WTC11 (cell line): ENCODE measurements at regions not wholly inside any gene's neighbourhood (a gene's known extent, or its start where the extent isn't known, plus 50 kb on each side); places are given as distances from the start of the nearest gene placed in this dataset.

Source experiments
- ATAC-seq: fragments of 200-7000 bp; cut with Tn5 transposase; 2 replicates; pipeline ENCODE4 v1.10.0; 2021; ENCODE audit warnings: mild to moderate bottlenecking, moderate library complexity
- CTCF ChIA-PET: fragments of 300-600 bp; sonication (Branson Sonifier 250); formaldehyde crosslinking; loops from one replicate; lab custom pipeline; 2021; ENCODE audit warnings: antibody characterized with exemption; lab: Charles Lee
- POLR2A ChIA-PET: fragments of 350-600 bp; sonication (Branson Sonifier 250); formaldehyde crosslinking; loops from one replicate; lab custom pipeline; 2021; ENCODE audit warnings: antibody characterized with exemption; lab: Charles Lee
- DNase-seq: peaks from one replicate; pipeline ENCODE4 v3.0.0; 2021; ENCODE audit warnings: low spot score
- H3K27ac Mint-ChIP-seq: 2 replicates; pipeline ENCODE4 v1.8.0; 2021; ENCODE audit warnings: mixed read lengths
- H3K27me3 Mint-ChIP-seq: 2 replicates; pipeline ENCODE4 v1.8.0; 2021; ENCODE audit warnings: low read depth, mild to moderate bottlenecking, moderate library complexity, mixed read lengths
- H3K36me3 Mint-ChIP-seq: 2 replicates; pipeline ENCODE4 v1.8.0; 2021; ENCODE audit warnings: mixed read lengths
- H3K4me1 Mint-ChIP-seq: 2 replicates; pipeline ENCODE4 v1.8.0; 2022; ENCODE audit warnings: mixed read lengths
- H3K4me3 Mint-ChIP-seq: 2 replicates; pipeline ENCODE4 v1.8.0; 2021; ENCODE audit warnings: mild to moderate bottlenecking, moderate library complexity, mixed read lengths
- H3K9me3 Mint-ChIP-seq: 2 replicates; pipeline ENCODE4 v1.8.0; 2021; ENCODE audit warnings: mixed read lengths
- ATF6 ChIP-seq: sonication (generic); formaldehyde crosslinking; IDR thresholded peaks from 2 replicates; pipeline ENCODE4 v1.8.1; 2023; ENCODE audit warnings: mild to moderate bottlenecking, missing genetic modification reagents
- CBFB ChIP-seq: sonication (generic); formaldehyde crosslinking; IDR thresholded peaks from 2 replicates; pipeline ENCODE4 v1.8.1; 2022; ENCODE audit warnings: mild to moderate bottlenecking, low read depth, missing genetic modification reagents
- CREB1 ChIP-seq: sonication (generic); formaldehyde crosslinking; IDR thresholded peaks from 2 replicates; pipeline ENCODE4 v1.8.0; 2023; ENCODE audit warnings: mild to moderate bottlenecking, missing genetic modification reagents
- ELF4 ChIP-seq: sonication (generic); formaldehyde crosslinking; IDR thresholded peaks from 2 replicates; pipeline ENCODE4 v1.8.1; 2022; ENCODE audit warnings: low read depth, mild to moderate bottlenecking, moderate library complexity, missing genetic modification reagents
- FOXJ3 ChIP-seq: sonication (generic); formaldehyde crosslinking; IDR thresholded peaks from 2 replicates; pipeline ENCODE4 v1.9.0; 2021; ENCODE audit warnings: missing genetic modification reagents, mild to moderate bottlenecking, borderline replicate concordance
- GABPB1 ChIP-seq: sonication (generic); formaldehyde crosslinking; IDR thresholded peaks from 2 replicates; pipeline ENCODE4 v1.8.1; 2023; ENCODE audit warnings: mild to moderate bottlenecking, missing genetic modification reagents
- HMGA2 ChIP-seq: fragments of 250-450 bp; sonication (Bioruptor Pico); IDR thresholded peaks from 2 replicates; pipeline ENCODE4 v1.4.0; 2021; ENCODE audit warnings: mild to moderate bottlenecking, moderate library complexity
- IRF1 ChIP-seq: sonication (generic); formaldehyde crosslinking; IDR thresholded peaks from 2 replicates; pipeline ENCODE4 v1.8.0; 2023; ENCODE audit warnings: missing genetic modification reagents
- JUN ChIP-seq: sonication (generic); formaldehyde crosslinking; IDR thresholded peaks from 2 replicates; pipeline ENCODE4 v1.8.0; 2023; ENCODE audit warnings: mild to moderate bottlenecking, missing genetic modification reagents
- MXD4 ChIP-seq: fragments of 250-450 bp; sonication (Bioruptor Pico); IDR thresholded peaks from 2 replicates; pipeline ENCODE4 v1.8.0; 2021; ENCODE audit warnings: mild to moderate bottlenecking, moderate library complexity, borderline replicate concordance
- SMAD3 ChIP-seq: sonication (generic); formaldehyde crosslinking; IDR thresholded peaks from 2 replicates; pipeline ENCODE4 v1.8.0; 2022; ENCODE audit warnings: missing genetic modification reagents, mild to moderate bottlenecking, borderline replicate concordance
- STAT6 ChIP-seq: sonication (generic); formaldehyde crosslinking; conservative IDR thresholded peaks from 2 replicates; pipeline ENCODE4 v1.8.1; 2023; ENCODE audit warnings: mild to moderate bottlenecking, low read depth, missing genetic modification reagents, moderate library complexity
- USF1 ChIP-seq: sonication (generic); formaldehyde crosslinking; IDR thresholded peaks from 2 replicates; pipeline ENCODE4 v1.8.0; 2022; ENCODE audit warnings: mild to moderate bottlenecking, missing genetic modification reagents
- ZMAT4 ChIP-seq: fragments of 250-450 bp; sonication (Bioruptor Pico); IDR thresholded peaks from 2 replicates; pipeline ENCODE4 v1.9.0; 2021; ENCODE audit warnings: mild to moderate bottlenecking
- ZNF232 ChIP-seq: sonication (generic); formaldehyde crosslinking; IDR thresholded peaks from 2 replicates; pipeline ENCODE4 v1.8.0; 2022; ENCODE audit warnings: mild to moderate bottlenecking, missing genetic modification reagents
- ZNF532 ChIP-seq: fragments of 250-450 bp; sonication (Bioruptor Pico); IDR thresholded peaks from 2 replicates; pipeline ENCODE4 v1.9.0; 2021; ENCODE audit warnings: mild to moderate bottlenecking, borderline replicate concordance

- TF ChIP-seq USF1 (CRISPR knock-in tag) (no peak), SMAD3 (no peak)
Measured at GRCh38 chr2:180190851-180191250, 183.8 kb upstream of the CWC22 start (continued).

GRCh38 chr2:180187611-180188010 is 180.5 kb upstream of the CWC22 start:
- H3K27ac Mint-ChIP-seq, result no peak overlapping the region
- CTCF ChIA-PET, result no interaction called here
- no peak for TF ChIP-seq CBFB (CRISPR knock-in tag)
- no peak for TF ChIP-seq ZNF232 (CRISPR knock-in tag)
- no peak for TF ChIP-seq HMGA2
- TF ChIP-seq USF1 (CRISPR knock-in tag), result no peak
- no peak for TF ChIP-seq STAT6 (CRISPR knock-in tag)
- DNase-seq, result no peak
- no peaks in the 10 kb centered on the region for H3K36me3 Mint-ChIP-seq
- peaks cover 5% of the 10 kb centered on the region for H3K4me1 Mint-ChIP-seq
- H3K27me3 Mint-ChIP-seq, result no peaks in the 10 kb centered on the region
- H3K9me3 Mint-ChIP-seq, result no peaks in the 10 kb centered on the region
- H3K4me3 Mint-ChIP-seq, result no peak overlapping the region
- no peak for ATAC-seq
- POLR2A ChIA-PET, result no interaction called here

GRCh38 chr2:180184506-180184905 is 177.4 kb upstream of the CWC22 start:
- ATAC-seq (no peak), DNase-seq (no peak)
- no peaks in the 10 kb centered on the region for H3K9me3 Mint-ChIP-seq
- ChIA-PET CTCF (no interaction called here), POLR2A (no interaction called here)
- H3K27me3 Mint-ChIP-seq, result no peaks in the 10 kb centered on the region
- no peak overlapping the region for H3K4me3 Mint-ChIP-seq
- no peaks in the 10 kb centered on the region for H3K36me3 Mint-ChIP-seq
- peaks cover 16% of the 10 kb centered on the region for H3K4me1 Mint-ChIP-seq
- no peak overlapping the region for H3K27ac Mint-ChIP-seq
- TF ChIP-seq ZMAT4 (no peak), JUN (CRISPR knock-in tag) (no peak), FOXJ3 (CRISPR knock-in tag) (no peak), ATF6 (CRISPR knock-in tag) (no peak), CREB1 (CRISPR knock-in tag) (no peak), MXD4 (CRISPR knock-in tag) (no peak), ZNF532 (CRISPR knock-in tag) (no peak), STAT6 (CRISPR knock-in tag) (no peak), GABPB1 (CRISPR knock-in tag) (no peak), CBFB (CRISPR knock-in tag) (no peak), ELF4 (no peak), IRF1 (no peak), USF1 (CRISPR knock-in tag) (no peak)
